HUES64 (cell line): ENCODE measurements at regions not wholly inside any gene's neighbourhood (a gene's known extent, or its start where the extent isn't known, plus 50 kb on each side); places are given as distances from the start of the nearest gene placed in this dataset.

ENCODE experiments used
- H3K27ac ChIP-seq: 2 replicates; pipeline ENCODE4 v1.7.0; 2013; ENCODE audit warnings: low read depth, low read length, inconsistent platforms
- H3K27me3 ChIP-seq: 2 replicates; pipeline ENCODE4 v1.6.1; 2013; ENCODE audit warnings: mild to moderate bottlenecking, low read length; ENCODE audit not compliant: insufficient read depth
- H3K36me3 ChIP-seq: 2 replicates; pipeline ENCODE4 v1.6.1; 2013; ENCODE audit warnings: mild to moderate bottlenecking, low read length; ENCODE audit not compliant: insufficient read depth
- H3K4me1 ChIP-seq: 2 replicates; pipeline ENCODE4 v1.6.1; 2013; ENCODE audit warnings: mild to moderate bottlenecking, low read length, moderate library complexity; ENCODE audit not compliant: insufficient read depth
- H3K4me3 ChIP-seq: 2 replicates; pipeline ENCODE4 v1.5.1; 2013; ENCODE audit warnings: mild to moderate bottlenecking, low read length, moderate library complexity
- H3K9ac ChIP-seq: 2 replicates; pipeline ENCODE4 v1.6.1; 2013; ENCODE audit warnings: mild to moderate bottlenecking, low read depth, low read length
- H3K9me3 ChIP-seq: 2 replicates; pipeline ENCODE4 v1.6.1; 2013; ENCODE audit warnings: low read depth, low read length; ENCODE audit not compliant: insufficient read depth
- WGBS: fragments of 150-250, 120-280 bp; methylation state at CpG from one replicate; pipeline ENCODE4 v1.1.7; 2013; ENCODE audit warnings: missing lambda C conversion rate; 5-methylcytosine and 5-hydroxymethylcytosine counted together

- H3K36me3 ChIP-seq = no peaks in the 10 kb centered on the region; the same call in 1 of the 2 replicates
- no peaks in the 10 kb centered on the region for H3K4me1 ChIP-seq
- no peak overlapping the region for H3K9ac ChIP-seq
- H3K9me3 ChIP-seq = peaks cover 3% of the 10 kb centered on the region; the same call in 1 of the 2 replicates
- H3K4me3 ChIP-seq = no peak overlapping the region
- no peaks in the 10 kb centered on the region for H3K27me3 ChIP-seq
- 93% methylated on average over 6 of the region's 6 CpGs for WGBS
- H3K27ac ChIP-seq = no peak overlapping the region
These were observed 383.0 kb upstream of the PMFBP1 start for GRCh38 chr16:72554935-72555334.

- Histone ChIP-seq H3K4me3 (no peak overlapping the region), H3K9ac (no peak overlapping the region), H3K9me3 (peaks cover 7% of the 10 kb centered on the region; the same call in 1 of the 2 replicates), H3K4me1 (no peaks in the 10 kb centered on the region), H3K27ac (no peak overlapping the region), H3K36me3 (no peaks in the 10 kb centered on the region; the same call in 1 of the 2 replicates), H3K27me3 (no peaks in the 10 kb centered on the region)
These were observed 380.7 kb upstream of the PMFBP1 start for GRCh38 chr16:72552654-72553053.

GRCh38 chr16:72551649-72552048 lies 379.7 kb upstream of the PMFBP1 start:
- H3K27ac ChIP-seq = no peak overlapping the region
- no peak overlapping the region for H3K4me3 ChIP-seq
- WGBS = 83% methylated on average over 1 of the region's 1 CpG
- no peaks in the 10 kb centered on the region; the same call in 1 of the 2 replicates for H3K36me3 ChIP-seq
- peaks cover 7% of the 10 kb centered on the region; the same call in 1 of the 2 replicates for H3K9me3 ChIP-seq
- no peaks in the 10 kb centered on the region for H3K4me1 ChIP-seq
- no peak overlapping the region for H3K9ac ChIP-seq
- H3K27me3 ChIP-seq = no peaks in the 10 kb centered on the region

GRCh38 chr16:72549878-72550277 lies 377.9 kb upstream of the PMFBP1 start:
- Histone ChIP-seq H3K36me3 (no peaks in the 10 kb centered on the region; the same call in 1 of the 2 replicates), H3K4me3 (no peak overlapping the region), H3K27ac (no peak overlapping the region), H3K4me1 (no peaks in the 10 kb centered on the region), H3K27me3 (no peaks in the 10 kb centered on the region), H3K9ac (no peak overlapping the region), H3K9me3 (peaks cover 7% of the 10 kb centered on the region; the same call in 1 of the 2 replicates)
- 77% methylated on average over 2 of the region's 2 CpGs for WGBS

- Histone ChIP-seq H3K9me3 (0 out of 2 replicates have a peak, but pooled peaks cover 4% of the 10 kb centered on the region), H3K27me3 (no peaks in the 10 kb centered on the region), H3K27ac (no peak overlapping the region), H3K4me1 (no peaks in the 10 kb centered on the region), H3K9ac (no peak overlapping the region), H3K36me3 (no peaks in the 10 kb centered on the region), H3K4me3 (no peak overlapping the region)
- 98% methylated on average over 2 of the region's 2 CpGs for WGBS
These were observed 370.1 kb upstream of the PMFBP1 start for GRCh38 chr16:72542102-72542501.

GRCh38 chr16:72537664-72538063 lies 365.7 kb upstream of the PMFBP1 start:
- Histone ChIP-seq H3K9ac (no peak overlapping the region), H3K27me3 (no peaks in the 10 kb centered on the region), H3K4me1 (no peaks in the 10 kb centered on the region), H3K9me3 (no peaks in the 10 kb centered on the region), H3K27ac (no peak overlapping the region), H3K36me3 (no peaks in the 10 kb centered on the region), H3K4me3 (no peak overlapping the region)

- no peaks in the 10 kb centered on the region for H3K9me3 ChIP-seq
- H3K9ac ChIP-seq = no peak overlapping the region
- no peaks in the 10 kb centered on the region for H3K36me3 ChIP-seq
- WGBS = 96% methylated on average over 2 of the region's 2 CpGs
- no peaks in the 10 kb centered on the region for H3K4me1 ChIP-seq
- no peaks in the 10 kb centered on the region for H3K27me3 ChIP-seq
- H3K27ac ChIP-seq = no peak overlapping the region
- H3K4me3 ChIP-seq = no peak overlapping the region
These were observed 364.9 kb upstream of the PMFBP1 start for GRCh38 chr16:72536723-72537435.

- 94% methylated on average over 9 of the region's 9 CpGs for WGBS
These were observed 361.0 kb upstream of the PMFBP1 start for GRCh38 chr16:72532906-72533410.

GRCh38 chr16:72530434-72530833 lies 358.5 kb upstream of the PMFBP1 start:
- H3K27ac ChIP-seq = no peak overlapping the region
- H3K4me3 ChIP-seq = no peak overlapping the region
- no peaks in the 10 kb centered on the region for H3K4me1 ChIP-seq
- WGBS = 93% methylated on average over 2 of the region's 2 CpGs
- H3K9ac ChIP-seq = no peak overlapping the region
- H3K36me3 ChIP-seq = no peaks in the 10 kb centered on the region
- no peaks in the 10 kb centered on the region for H3K9me3 ChIP-seq
- no peaks in the 10 kb centered on the region for H3K27me3 ChIP-seq

More at GRCh38 chr16:72532906-72533410, 361.0 kb upstream of the PMFBP1 start:
- Histone ChIP-seq H3K4me1 (no peaks in the 10 kb centered on the region), H3K36me3 (no peaks in the 10 kb centered on the region), H3K27ac (no peak overlapping the region), H3K9me3 (no peaks in the 10 kb centered on the region), H3K9ac (no peak overlapping the region), H3K27me3 (no peaks in the 10 kb centered on the region), H3K4me3 (no peak overlapping the region)

- Histone ChIP-seq H3K4me3 (no peak overlapping the region), H3K27me3 (no peaks in the 10 kb centered on the region), H3K9me3 (peaks cover 26% of the 10 kb centered on the region), H3K36me3 (peaks cover 23% of the 10 kb centered on the region), H3K4me1 (no peaks in the 10 kb centered on the region), H3K9ac (no peak overlapping the region), H3K27ac (no peak overlapping the region)
- WGBS = 98% methylated on average over 3 of the region's 3 CpGs
These were observed 351.1 kb upstream of the PMFBP1 start for GRCh38 chr16:72523087-72523486.

- Histone ChIP-seq H3K9me3 (peaks cover 10% of the 10 kb centered on the region), H3K9ac (no peak overlapping the region), H3K4me3 (no peak overlapping the region), H3K27ac (no peak overlapping the region), H3K36me3 (peaks cover 11% of the 10 kb centered on the region), H3K27me3 (no peaks in the 10 kb centered on the region), H3K4me1 (no peaks in the 10 kb centered on the region)
- 91% methylated on average over 2 of the region's 2 CpGs for WGBS
These were observed 345.2 kb upstream of the PMFBP1 start for GRCh38 chr16:72517154-72517553.
